ENCODE measurements at regions not wholly inside any gene's neighbourhood (a gene's known extent, or its start where the extent isn't known, plus 50 kb on each side); places are given as distances from the start of the nearest gene placed in this dataset.

DNA sequence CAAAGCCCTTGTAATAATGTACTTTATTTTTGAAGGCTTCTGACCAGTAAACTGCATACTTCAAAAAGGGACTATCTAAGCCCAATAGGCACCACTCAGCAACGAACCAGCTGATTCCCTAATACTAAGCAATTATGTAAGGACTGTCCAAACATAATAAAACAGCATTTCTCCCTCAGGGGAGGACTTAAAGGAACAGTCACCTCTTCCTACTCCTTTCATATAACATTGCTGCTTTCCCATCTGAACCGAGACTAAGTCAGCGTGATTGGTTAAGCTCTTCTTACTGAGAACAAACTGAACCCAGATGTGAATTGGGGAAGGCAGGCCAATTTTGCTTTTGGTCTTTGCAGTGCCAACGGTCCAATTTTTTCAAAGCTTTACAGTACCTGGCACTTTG lies 420.0 kb downstream of the METTL15 start:
- TF ChIP-seq EZH2 (IDR thresholded peaks at IDR 0.05) (no peak), REST (IDR thresholded peaks at IDR 0.05; ENCODE audit: low read depth) (no peak), CTCF (IDR thresholded peaks at IDR 0.05 in 2 of 3, conservative IDR thresholded peaks at IDR 0.05 in 1 of 3; ENCODE audit: borderline replicate concordance in 1 of 3, insufficient read depth in 1 of 3, low read depth in 2 of 3, low read length in 2 of 3) (no peak), POLR2AphosphoS5 (IDR thresholded peaks at IDR 0.05; ENCODE audit: low read depth, low read length) (no peak), SRF (IDR thresholded peaks at IDR 0.05; ENCODE audit: low read depth) (no peak), CEBPB (IDR thresholded peaks at IDR 0.05; ENCODE audit: low read depth) (no peak), POLR2A (IDR thresholded peaks at IDR 0.05; ENCODE audit: borderline replicate concordance, extremely low read depth, insufficient read depth, insufficient read length) (no peak), ZNF274 (IDR thresholded peaks at IDR 0.05; ENCODE audit: low read depth, low read length) (no peak), MAX (IDR thresholded peaks at IDR 0.05) (no peak), SP1 (IDR thresholded peaks at IDR 0.05; ENCODE audit: low read depth) (no peak), EZH2phosphoT487 (IDR thresholded peaks at IDR 0.05; ENCODE audit: borderline replicate concordance) (no peak)
